Upper lobe of left lung (tissue), 4 donors: ENCODE measurements at regions not wholly inside any gene's neighbourhood (a gene's known extent, or its start where the extent isn't known, plus 50 kb on each side); places are given as distances from the start of the nearest gene placed in this dataset.

ENCODE experiments used
- POLR2A ChIP-seq, 4 donors: fragments of 450-650 bp; IDR thresholded peaks; one replicate each; pipeline ENCODE4 v1.5.1; 2016 to 2017; ENCODE audit warnings: antibody characterized with exemption in 4 of 4, mild to moderate bottlenecking in 2 of 4
- TF ChIP-seq, protein P1 (sequence below), 6 experiments: fragments of 450-650 bp in 4 of 6; fragments of 200-600 bp in 2 of 6; sonication (generic) in 2 of 6; IDR thresholded peaks; one replicate each; pipeline ENCODE4 v1.5.1; 2016 to 2019; ENCODE audit warnings: antibody characterized with exemption in 6 of 6

DNA sequence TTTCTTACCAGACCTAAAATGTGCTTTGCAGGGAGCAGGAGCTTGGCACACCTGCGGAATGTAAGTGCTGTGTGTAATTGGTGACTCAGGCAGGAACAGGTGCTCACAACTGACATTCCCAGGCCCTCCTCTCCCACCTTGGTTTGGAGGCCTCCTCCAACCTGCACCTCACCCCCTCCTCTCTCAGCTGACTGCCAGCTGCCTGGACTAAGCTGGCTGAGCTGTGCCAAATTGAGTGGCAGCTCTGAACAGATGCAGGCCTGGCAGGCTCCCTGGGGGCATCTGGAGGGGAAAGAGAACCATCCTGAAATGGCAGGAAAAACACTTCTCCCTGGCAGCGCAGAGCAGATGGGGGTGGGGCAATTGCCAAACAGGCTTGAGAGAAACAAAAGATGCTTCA, 91.7 kb upstream of the PGBD5 start:
- TF ChIP-seq POLR2A (IDR thresholded peaks at IDR 0.05) = no peak
- TF ChIP-seq, protein P1, sequence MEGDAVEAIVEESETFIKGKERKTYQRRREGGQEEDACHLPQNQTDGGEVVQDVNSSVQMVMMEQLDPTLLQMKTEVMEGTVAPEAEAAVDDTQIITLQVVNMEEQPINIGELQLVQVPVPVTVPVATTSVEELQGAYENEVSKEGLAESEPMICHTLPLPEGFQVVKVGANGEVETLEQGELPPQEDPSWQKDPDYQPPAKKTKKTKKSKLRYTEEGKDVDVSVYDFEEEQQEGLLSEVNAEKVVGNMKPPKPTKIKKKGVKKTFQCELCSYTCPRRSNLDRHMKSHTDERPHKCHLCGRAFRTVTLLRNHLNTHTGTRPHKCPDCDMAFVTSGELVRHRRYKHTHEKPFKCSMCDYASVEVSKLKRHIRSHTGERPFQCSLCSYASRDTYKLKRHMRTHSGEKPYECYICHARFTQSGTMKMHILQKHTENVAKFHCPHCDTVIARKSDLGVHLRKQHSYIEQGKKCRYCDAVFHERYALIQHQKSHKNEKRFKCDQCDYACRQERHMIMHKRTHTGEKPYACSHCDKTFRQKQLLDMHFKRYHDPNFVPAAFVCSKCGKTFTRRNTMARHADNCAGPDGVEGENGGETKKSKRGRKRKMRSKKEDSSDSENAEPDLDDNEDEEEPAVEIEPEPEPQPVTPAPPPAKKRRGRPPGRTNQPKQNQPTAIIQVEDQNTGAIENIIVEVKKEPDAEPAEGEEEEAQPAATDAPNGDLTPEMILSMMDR (IDR thresholded peaks at IDR 0.05) = no peak
